Central memory CD4-positive, alpha-beta T cell (primary cell): ENCODE measurements at regions not wholly inside any gene's neighbourhood (a gene's known extent, or its start where the extent isn't known, plus 50 kb on each side); places are given as distances from the start of the nearest gene placed in this dataset.

ENCODE experiments used
- DNase-seq: peaks from one replicate; pipeline ENCODE4 v3.0.0; 2022

GRCh38 chr3:21132896-21133295, 618.1 kb downstream of the ZNF385D start:
- DNase-seq = no peak

- DNase-seq = no peak
These were observed 630.2 kb downstream of the ZNF385D start for GRCh38 chr3:21120826-21121225.

- DNase-seq = no peak
These were observed 633.6 kb downstream of the ZNF385D start for GRCh38 chr3:21117370-21117769.

DNA sequence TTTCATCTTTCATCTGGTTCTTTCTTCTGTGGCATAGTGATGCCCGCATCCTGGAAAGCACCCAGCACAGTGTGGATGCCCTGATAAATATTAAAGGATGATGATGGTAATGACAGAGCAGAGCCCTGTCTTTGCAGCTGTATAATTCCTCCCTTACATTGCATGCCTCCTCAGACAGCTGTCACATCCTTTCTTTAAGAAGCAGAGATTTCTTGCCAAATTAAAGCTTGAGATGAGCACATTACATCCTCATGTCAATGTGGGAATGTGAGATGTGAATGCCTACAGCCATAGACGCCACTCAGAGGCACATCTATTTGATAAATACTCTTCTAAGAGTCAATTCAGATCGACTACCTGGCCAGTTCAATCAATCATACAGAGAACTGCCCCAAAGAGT, 642.0 kb downstream of the ZNF385D start:
- no peak for DNase-seq

DNA sequence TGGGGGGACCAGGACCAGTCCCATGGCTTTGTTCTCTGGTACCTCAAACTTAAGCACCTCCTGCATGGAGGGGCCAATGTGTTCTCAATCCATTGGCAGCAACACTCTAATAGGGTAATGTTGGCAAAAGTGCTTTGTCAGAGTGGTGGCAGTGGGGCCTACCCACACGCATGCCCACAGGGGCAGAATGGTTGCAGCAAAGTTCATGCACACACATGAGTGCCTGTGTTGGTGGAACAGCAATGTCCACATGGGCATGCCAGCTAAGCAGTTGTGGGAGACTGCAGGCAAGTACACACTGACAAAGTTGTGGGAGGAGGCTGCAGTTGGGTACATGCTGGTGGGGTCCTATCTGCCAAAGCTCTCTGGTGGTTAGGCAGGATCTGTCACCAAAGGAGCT, 645.2 kb downstream of the ZNF385D start:
- DNase-seq = no peak

DNA sequence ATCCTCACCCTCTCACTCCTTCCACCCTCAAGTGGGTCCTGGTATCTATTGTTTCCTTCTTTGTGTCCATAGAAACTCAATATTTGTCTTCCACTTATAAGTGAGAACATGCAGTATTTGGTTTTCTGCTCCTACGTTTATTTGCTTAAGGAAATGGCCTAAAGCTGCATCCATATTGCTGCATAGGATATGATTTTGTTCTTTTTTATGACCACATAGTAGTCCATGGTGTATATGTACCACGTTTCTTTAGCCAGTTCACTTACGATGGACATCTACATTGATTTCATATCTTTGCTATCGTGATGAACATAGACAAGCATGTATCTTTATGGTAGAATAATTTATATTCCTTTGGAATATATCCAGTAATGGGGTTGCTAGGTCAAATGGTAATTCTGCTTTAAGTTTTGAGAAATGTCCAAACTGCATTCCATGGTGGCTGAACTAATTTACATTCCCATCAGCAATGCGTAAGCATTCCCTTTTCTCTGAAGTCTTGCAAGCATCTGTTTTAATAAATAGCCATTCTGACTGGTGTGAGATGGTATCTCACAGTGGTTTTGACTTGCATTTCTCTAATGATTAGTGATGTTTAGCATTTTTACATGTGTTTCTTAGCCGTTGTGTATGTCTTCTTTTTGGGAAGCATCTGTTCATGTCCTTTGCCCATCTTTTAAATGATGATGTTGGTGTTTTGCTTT, 650.2 kb downstream of the ZNF385D start:
- no peak for DNase-seq

GRCh38 chr3:21094686-21095085, 656.3 kb downstream of the ZNF385D start:
- no peak for DNase-seq

DNA sequence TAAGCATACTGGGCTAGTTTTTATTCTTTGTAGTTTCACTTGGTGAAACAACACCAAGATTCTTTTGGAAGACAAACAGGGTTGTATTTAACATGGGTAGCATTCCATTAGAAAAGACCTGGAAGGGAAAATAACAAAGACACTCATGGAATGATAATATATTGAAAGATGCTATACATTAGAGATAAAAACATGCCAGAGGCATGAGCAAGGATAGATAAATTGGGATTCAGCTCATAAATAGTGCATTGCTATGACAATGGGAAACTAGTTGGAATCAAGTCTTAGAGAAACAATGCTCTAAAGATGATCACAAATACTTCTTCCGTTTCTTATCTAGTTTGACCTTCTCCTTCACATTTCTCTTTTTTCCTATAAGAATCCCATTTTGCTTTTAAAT, 677.4 kb downstream of the ZNF385D start:
- DNase-seq = no peak

- DNase-seq = no peak
These were observed 683.8 kb downstream of the ZNF385D start for GRCh38 chr3:21067031-21067813.

DNA sequence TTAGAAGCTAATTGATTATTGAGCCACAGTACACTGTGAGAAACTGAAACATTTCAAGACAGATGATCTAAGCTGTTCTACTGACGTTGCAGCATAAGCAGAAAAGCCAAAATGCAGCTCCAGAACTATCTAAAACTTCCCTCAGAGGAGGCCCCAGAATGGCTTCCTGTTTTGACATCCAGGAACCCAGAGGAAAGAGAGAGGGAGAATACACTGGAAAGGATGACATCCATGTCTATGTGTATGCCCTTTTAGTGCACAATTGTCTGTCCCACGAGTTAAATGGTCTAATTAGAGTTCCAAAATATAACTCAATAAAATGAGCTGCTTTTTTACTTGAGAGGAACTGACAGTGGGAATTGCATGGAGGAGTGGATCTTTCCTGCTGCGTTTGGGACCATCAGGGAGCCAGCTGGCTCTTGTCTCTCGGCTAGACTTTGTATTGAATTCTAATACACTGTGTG, 688.1 kb downstream of the ZNF385D start:
- DNase-seq = no peak

DNA sequence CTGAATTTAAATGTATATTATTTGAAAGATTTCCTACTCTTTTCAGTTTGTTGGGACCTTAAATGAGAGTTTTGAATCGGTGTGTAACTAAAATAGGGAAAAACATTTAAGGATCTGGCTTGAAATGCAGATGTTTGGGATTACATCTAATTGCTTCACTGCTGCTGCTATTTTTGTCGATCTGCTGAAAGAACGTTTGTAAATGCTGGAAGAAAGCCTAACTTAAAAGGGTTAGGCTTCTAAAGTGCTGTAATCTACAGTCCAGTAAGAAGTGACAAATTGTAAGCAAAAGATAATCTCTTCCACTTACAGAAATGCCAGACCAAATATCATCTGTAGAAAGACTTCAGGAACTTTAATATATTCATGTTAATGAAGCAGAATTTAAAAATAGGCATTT, 691.6 kb downstream of the ZNF385D start:
- no peak for DNase-seq

GRCh38 chr3:21056293-21056692, 694.7 kb downstream of the ZNF385D start:
- DNase-seq = no peak

DNA sequence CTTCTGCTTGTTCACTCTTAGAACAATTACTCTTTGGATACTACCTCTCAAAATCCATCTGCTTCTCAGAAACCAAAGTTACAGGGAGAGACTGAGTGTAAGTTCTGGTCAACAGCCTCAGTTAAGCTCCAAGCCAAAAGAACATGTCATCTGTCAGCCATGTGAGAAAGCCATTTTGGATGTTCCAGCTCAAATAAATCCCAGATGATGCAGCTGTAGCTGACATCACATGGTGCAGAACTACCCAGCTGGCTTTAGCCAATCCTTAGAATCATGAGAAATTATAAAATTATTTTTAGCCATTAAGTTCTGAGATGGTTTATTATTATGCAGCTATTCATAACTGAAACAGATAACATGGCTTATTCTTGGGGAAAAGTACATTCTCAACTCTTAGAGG, 696.0 kb downstream of the ZNF385D start:
- DNase-seq = no peak

DNA sequence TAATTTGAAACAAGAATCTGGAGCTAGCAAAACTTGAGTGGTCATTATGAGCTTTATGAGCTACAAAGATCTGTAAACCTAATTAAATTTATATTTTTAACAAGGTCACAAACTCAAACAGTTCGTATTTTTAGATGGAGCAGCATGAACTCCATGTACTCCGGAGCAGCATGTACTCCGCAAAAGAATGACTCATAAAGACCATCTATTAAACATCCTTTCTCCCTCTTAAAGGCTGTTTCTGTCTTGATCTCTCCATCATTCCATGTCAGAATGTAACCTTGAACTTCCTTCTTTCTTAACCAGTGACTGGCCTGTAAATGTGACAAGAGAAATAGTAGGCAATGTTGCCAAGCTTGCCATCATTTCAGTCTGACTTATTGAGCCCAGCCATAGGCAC, 696.9 kb downstream of the ZNF385D start:
- DNase-seq = no peak

GRCh38 chr3:21049334-21050062, 701.5 kb downstream of the ZNF385D start:
- DNase-seq = no peak

DNA sequence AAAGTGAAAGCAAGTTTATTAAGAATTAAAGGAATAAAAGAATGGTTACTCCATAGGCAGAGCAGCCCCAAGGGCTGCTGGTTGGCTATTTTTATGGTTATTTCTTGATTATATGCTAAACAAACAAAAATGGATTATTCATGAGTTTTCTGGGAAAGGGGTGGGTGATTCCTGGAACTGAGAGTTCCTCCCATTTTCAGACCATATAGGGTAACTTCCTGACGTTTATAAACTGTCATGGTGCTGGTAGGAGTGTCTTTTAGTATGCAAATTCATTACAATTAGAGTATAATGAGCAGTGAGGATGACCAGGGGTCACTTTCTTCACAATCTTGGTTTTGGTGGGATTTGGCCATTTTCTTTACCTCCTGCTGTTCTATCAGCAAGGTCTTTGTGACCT, 707.9 kb downstream of the ZNF385D start:
- DNase-seq = no peak

DNA sequence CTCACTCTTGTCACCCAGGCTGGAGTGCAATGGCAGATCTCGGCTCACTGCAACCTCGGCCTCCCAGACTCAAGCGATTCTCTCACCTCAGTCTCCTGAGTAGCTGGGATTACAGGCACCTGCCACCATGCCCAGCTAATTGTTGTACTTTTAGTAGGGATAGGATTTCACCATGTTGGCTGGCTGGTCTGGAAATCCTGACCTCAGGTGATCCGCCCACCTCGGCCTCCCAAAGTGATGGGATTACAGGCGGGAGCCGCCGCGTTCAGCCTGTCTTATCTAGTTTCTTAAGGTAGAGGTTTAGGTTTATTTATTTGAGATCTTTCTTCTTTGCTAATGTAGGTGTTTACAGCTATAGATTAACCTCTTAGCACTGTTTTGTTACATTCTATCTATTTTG, 708.8 kb downstream of the ZNF385D start:
- no peak for DNase-seq

DNA sequence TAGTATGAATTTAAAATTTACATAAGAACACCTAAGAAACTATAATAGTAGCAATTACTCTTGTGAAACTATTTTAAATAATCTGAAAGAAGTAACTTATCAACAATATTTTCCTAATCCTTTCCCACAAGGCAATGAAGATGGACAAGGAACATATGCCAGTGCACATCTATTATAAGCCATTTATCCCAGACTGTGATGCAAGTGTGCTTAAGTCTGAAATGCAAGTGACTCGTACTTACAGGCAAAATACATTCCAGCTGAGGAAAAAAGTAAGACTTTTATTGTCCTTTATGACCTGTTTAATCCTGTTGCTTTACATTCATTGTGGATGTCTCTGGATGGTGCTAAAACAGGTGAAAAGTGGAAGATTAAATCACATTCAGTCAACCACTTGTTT, 709.4 kb downstream of the ZNF385D start:
- DNase-seq = no peak

DNA sequence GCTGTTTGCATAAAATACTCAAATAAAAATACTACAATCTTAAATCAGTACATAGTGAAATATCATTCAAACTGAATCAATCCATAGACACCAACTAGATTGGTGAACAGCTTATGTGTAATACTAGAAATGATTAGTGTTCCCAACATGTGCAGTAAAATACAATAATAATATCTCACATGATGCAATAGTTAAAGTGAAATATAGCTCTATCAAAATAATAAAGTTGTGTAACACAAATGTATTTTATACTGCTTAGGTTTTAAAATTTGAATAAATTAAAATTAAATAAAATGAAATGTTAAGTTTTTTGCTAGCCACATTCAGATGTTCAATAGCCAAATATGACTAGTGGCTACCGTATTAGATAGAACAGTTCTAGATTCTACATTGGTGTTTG, 714.1 kb downstream of the ZNF385D start:
- DNase-seq = no peak

- no peak for DNase-seq
These were observed 722.6 kb downstream of the ZNF385D start for GRCh38 chr3:21028412-21028811.

GRCh38 chr3:21024563-21024962, 726.4 kb downstream of the ZNF385D start:
- DNase-seq = no peak

DNA sequence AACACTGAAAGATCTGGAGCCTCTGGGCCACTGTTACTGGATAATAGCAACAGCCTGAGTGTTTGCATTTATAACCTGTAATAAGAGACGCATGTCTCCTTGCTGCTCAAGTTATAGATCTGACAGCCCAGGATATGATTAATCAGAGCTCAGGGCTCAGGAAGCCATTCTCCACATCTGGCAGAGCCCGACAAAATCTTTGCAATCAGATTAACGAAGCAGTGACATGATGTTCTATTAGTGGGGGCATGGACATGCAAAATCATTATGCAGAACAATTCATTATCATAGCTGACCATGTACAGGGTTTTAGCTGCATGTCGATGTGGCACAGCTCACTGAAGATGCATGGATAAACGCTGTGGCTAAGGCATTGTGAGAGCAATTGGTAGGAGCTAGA, 730.3 kb downstream of the ZNF385D start:
- DNase-seq = no peak

DNA sequence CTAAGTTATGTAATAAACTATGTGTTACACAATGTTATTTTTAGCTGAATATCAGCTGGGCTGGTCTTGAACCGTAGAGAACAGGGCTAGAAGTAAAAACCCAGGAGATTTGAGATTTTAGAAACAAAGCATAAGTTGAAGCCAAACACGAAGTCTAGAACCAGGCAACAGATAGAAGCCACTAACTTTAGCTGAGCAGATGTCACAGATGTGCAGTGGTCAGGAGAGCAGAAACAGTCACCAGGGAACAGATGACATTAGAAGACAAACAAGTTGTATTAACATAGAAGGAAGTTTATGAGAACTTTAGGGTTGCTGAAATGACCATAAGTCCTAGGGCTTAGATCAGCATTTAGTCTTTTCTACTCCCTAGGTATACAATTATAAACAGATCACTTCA, 731.0 kb downstream of the ZNF385D start:
- no peak for DNase-seq
